ENCODE measurements at regions not wholly inside any gene's neighbourhood (a gene's known extent, or its start where the extent isn't known, plus 50 kb on each side); places are given as distances from the start of the nearest gene placed in this dataset.
"Not testable (repeated sequence)": the region's sequence is repeated elsewhere in the genome, so short reads cannot be mapped to it uniquely, and the experiment has no call there.

DNA sequence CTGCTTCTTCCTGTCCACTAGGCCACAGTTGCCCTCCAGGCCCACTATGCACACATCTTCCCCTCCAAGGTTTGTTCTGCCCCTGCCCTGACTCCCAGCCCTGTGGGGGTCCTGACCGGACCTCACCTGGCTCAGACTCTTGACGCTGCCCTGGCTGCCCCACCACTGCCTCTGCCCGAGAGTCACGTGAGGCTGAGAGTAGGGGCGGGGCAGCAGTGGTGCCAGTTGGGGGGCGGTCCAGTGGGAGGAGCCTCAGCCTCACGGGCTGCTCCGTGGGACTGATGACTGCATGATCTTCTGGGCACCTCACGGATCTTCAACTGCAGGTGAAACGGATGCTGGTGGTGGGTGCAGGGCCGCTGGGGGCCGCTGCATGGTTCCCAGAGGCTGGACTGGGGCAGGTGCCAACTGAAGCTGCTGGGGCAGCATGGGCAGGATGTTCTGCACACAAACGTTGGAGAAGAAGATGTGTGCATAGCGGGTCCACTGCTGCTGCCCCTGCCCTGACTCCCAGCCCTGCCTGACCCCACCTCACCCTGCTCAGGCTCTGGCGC is 77.6 kb downstream of the HHIPL2 start:
- H3K4me3 ChIP-seq (ENCODE audit: low read depth, low read length), result not testable (repeated sequence)

DNA sequence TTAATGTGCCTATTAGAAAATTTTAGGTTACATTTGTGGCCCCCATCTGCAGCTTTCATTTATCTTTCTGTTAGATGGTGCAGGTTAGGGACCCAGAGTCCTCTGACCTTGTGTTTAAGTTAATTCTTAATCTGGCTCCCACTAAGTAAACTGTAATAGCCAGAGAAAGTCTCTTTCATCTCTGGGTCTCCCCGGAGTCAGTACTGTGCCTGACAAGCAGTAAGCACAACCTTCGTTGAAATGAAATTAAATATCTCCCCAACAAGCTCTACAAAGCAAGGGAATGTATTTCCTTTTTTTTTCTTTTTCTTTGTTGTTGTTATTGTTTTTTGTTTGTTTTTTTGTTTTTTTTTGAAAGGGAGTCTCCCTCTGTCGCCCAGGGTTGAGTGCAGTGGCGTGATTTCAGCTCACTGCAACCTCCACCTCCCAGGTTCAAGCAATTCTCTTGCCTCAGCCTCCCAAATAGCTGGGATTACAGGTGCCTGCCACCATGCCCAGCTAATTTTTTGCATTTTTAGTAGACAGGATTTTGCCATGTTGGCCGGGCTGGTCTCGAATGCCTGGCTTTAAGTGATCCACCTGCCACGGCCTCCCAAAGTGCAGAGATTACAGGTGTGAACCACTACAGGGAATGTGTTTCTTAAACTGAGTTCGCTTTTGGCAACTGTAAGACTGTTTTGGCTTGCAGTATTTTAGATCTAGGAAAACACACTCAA is 81.6 kb downstream of the HHIPL2 start:
- H3K4me3 ChIP-seq (ENCODE audit: low read depth, low read length), result no peak overlapping the region

DNA sequence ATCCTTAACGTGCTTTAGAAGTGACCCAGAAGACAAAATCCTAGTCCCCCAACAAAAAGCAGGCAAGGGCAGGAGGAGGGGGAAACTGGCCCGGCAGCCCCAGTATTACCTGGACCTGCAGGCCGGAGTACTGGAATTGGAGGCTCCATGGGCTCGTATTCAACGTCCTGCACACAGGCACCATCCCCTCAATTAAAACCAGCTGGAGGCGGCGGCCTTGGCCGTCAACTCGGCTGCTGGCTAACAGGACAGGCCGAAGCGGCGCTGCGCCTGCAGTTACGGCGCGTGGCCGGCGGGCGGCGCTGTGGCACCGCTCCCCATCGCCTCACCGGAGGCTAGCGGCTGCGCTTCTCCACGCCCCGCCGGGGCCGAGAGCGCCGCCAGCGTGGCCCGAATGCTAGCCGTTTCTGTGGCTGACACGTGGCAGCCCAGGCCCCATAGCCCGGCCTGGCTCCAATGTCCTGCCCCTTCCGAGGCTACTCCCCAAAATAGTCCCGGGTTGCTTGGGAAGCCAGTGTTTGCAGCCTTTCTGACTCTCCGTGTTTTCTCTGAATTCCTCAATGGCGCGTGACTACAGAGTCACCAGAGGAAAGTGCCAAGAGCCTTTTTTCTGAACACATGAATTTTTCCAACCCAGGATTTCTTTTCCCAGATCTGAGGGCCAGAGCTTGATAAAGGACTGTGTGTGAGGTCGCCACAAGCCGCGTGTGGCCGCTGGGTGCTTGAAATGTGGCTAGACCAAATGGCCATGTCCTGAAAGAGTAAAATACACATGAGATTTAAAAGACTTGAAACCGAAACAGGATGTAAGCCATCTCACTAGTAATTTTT is 82.5 kb downstream of the HHIPL2 start:
- peak overlapping the region; percentile 55 for H3K4me3 ChIP-seq (ENCODE audit: low read depth, low read length)

DNA sequence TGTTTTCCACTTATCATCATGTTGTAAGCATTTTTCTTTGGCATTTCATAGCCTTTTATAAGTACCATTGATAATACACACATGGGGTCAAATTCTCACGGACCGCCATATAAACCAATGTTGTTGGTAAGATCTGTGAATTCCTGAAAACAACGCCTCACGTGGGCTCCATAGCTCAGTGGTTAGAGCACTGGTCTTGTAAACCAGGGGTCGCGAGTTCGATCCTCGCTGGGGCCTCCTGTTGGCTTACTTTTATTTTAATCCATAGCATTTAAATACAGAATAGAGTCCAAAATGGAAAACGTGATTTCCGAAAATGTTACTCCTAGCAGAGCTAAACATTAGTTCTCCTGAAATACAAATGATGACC is 83.1 kb downstream of the HHIPL2 start:
- H3K4me3 ChIP-seq (ENCODE audit: low read depth, low read length), result peak overlapping the region; percentile 55

DNA sequence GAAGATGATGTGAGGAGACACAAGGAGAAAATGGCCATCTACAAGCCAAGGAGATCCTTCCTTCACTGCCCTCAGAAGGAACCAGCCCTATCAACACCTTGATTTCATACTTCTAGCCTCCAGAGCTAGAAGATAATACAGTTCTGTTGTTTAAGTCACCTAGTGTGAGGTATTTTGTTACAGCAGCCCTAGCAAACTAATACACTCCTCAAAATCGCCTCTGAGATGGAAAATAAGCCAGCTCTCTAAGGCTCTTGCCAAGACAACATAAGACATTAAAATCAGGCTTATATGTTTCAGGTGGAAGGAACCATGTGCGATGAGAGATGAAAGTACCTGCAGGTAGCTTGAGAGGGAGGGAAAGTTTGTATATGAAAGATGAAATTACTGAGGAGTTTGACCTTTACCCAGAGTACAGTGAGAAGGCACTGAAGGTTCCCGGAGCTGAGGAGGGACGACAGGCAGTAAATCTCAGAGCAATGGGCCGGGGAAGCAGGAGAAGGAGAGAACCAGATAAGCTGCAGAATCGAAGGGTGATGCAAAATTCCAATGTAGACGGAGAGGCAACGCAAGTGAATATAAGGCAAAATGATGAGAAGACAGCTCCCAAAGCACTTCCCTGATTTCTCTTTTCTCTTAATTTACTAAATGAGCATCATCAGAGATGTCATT is 84.7 kb downstream of the HHIPL2 start:
- H3K4me3 ChIP-seq (ENCODE audit: low read depth, low read length), result no peak overlapping the region

DNA sequence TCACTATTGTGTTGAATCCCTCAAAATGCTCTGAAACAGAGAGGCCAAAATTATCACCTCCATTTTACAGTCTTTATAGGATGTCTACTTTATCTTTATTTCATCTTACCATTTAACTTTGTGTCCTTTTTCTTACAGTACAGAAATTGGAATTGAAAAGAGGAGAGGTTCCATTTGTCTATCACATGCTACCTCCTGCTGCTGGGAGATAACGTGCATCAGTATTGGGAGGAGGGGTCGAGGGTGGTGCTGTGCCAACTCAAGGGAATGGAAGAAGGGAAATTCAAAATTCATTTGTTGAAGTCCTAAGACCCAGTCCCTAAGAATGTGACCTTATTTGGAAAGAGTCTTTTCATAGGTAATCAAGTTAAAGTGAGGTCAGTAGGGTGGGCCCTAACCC is 85.3 kb downstream of the HHIPL2 start:
- H3K4me3 ChIP-seq (ENCODE audit: low read depth, low read length), result no peak overlapping the region

DNA sequence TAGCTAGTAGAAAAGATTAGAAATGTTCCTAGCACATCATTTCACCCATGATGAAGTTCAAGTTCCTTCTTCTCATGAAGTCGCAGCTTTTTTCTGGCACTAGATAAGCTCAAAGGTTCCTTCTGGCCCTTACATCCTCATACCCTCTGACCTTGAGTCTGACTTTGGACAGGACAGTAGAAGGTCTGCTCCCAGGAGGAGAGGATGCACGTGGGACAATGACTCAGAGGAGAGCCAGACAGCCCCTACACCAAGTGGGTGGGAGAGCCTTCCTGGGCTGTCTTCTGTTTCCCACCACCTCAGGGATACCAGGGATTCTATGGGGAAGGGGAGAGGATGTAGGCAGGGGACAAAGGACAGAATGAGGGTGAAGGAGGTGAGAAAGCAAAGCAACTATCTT is 86.0 kb downstream of the HHIPL2 start:
- H3K4me3 ChIP-seq (ENCODE audit: low read depth, low read length), result no peak overlapping the region

DNA sequence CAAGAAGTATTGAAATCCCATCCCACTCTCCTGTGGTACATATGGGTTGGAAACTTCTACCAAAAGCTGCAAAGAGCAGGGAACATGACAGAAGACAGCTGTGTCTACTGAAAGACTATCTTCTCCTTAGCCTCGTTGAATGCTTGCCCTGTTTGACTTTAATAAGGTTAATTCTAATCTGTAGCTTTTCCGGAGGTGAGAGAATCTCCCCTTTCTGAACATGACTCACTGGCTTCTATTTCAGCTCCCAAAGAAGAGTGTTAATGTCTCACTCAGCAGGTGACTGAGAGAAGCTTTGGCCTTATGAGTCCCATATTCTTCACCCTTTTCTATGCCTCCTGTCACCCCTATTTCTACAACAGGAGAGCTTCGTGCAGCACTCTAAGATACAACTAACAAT is 88.3 kb downstream of the HHIPL2 start:
- H3K4me3 ChIP-seq (ENCODE audit: low read depth, low read length), result no peak overlapping the region

DNA sequence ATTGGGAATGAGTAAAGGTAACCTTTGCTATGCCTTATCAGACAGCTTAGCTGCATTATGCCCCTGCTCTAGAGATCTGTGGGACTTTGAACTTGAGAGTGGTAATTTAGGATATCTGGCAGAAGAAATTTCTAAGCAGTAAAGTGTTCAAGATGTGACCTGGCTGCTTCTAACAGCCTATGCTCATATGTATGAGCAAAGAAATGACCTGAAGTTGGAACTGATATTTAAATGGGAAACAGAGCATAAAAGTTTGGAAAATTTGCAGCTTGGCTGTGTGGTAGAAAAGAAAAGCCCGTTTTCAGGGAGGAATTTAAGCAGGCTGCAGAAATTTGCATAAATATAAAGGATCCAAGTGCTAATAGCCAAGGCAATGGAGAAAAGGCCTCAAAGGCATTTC is 90.4 kb downstream of the HHIPL2 start:
- H3K4me3 ChIP-seq (ENCODE audit: low read depth, low read length), result no peak overlapping the region

DNA sequence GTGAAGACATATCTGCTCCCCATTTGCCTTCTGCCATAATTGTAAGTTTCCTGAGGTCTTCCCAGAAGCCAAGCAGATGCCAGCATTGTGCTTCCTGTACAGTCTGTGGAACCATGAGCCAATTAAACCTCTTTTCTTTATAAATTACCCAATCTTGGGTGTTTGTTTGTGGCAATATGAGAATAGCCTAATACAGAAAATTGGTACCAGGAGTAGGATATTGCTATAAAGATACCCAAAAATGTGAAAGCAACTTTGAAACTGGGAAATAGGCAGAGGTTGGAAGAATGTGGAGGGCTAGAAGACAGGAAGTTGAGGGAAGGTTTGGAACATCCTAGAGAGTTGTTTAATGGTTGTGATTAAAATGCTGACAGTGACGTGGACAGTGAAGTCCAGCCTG is 90.8 kb downstream of the HHIPL2 start:
- H3K4me3 ChIP-seq (ENCODE audit: low read depth, low read length), result no peak overlapping the region

DNA sequence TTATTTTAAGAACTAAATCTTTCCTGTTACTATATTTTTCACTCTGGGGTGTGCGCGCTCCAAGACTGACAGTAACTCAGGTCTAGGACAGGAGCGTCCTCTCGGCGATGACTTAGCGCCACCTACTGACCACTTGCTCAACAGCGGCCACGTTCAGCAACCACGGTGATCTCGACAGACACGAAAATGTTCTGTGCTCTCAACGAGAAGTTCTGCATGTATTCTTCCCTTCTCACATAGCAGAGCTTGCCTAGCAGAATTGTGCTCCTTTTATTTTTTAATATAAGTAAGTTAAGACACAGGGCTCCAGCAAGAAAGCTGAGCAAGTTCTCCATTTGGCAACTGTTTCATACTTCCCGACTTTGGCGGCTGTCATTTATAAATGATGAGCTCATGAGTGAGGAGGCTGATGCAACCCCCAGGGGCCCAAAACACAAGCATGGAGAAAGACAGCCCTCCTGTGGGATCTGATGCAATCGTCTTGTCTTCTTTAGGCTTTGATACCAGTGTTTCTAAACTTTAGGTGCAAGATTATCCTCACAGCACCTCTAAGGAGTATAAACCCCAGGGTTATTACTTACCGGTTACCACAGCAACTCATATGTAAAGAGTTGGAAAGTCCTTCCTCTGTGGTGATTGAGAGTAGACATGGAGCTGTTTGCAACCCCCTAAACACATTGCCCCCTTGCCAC is 92.6 kb downstream of the HHIPL2 start:
- no peak overlapping the region for H3K4me3 ChIP-seq (ENCODE audit: low read depth, low read length)

DNA sequence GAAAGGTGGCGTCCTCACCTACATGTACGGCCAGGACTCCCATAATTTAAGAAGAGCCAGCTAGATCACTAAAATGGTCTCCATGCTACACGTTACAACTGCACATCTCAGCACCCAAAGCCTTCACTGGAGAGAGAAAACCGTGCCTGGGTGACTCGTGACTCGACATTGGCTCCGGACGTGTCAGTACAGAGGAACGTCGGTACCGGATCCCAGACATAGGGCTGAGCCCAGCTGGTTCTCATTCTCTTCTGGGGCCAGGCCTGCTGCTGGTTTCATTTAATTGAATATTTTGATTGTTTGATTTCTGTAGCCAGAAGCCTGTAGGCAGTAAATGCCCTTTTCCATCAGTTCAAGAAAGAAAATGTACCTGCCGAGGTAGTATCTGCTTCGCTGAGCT is 93.1 kb downstream of the HHIPL2 start:
- H3K4me3 ChIP-seq (ENCODE audit: low read depth, low read length), result no peak overlapping the region

DNA sequence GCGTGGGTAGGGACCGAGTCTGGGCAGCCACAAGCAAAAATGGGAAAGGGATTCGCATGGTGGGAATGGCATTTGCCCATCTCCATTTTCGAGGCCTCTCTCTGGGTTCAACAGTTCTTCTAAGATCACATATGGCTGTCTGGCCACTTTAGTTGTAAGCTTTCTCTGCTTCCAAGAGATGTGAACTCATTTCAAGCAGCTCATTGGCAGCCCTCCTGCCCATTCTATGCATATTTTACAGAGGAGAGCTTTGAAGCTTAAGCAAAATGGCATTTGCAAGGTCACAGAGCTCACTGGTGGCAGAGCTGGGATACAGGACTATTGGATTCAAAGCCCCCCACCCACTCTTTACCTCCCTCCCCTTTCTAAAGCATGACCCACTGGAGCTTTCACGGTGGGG is 93.7 kb downstream of the HHIPL2 start:
- H3K4me3 ChIP-seq (ENCODE audit: low read depth, low read length), result no peak overlapping the region

DNA sequence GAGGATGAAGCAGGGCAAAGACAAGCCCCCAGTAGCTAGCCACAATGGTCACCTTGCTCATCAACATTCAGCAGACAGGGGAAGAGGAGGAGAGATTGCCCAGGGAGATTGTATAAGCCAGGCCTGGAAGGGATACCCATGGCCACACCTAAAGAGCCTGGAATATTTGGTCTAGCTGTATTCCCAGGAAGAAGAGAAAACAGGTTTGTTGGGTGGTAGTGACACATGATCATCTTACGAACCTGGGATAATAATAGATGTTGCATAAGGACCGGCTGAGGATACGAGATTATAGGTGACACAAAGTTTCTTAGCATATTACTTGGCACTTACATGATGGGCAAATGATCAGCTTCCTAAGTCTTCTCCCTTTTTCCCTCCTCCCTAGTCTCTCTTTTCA is 95.9 kb downstream of the HHIPL2 start:
- H3K4me3 ChIP-seq (ENCODE audit: low read depth, low read length), result no peak overlapping the region

DNA sequence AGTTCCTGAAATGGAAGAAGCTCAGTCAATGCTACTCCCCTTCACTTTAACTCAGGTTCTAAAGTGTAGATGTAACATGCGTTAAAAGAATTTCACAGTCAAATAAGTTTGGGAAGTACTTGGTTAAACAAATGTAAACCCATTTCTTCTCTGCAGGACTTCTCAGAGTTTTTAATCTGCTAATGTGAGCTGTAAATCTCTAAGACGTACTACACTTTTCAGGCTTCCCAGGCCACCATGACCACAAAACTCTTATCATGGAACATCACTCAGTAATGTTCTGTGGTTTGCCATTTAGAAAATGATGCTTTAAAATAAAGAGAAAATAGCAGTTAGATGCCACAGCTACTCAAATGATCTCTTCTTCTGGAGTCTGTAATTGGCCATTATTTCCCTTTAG is 104.3 kb downstream of the HHIPL2 start:
- H3K4me3 ChIP-seq (ENCODE audit: low read depth, low read length), result no peak overlapping the region

DNA sequence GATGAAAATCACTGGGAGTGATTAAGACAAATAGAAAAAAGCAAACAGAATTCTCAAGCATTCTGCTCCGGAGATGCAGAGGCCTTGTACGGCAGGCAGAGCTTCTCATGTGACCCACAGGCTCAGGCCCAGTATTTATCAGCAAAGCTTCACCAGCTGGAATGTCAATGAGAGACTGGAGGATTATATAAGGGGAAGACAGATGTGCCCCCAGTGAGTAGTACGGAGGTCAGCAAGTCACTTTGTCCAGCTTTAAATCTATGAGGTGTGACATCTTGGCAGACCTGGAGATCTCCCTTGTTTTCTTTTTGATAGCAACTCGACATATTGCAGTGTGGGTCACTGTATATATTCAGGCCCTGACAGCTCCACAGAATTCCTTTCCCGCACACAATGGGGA is 106.8 kb downstream of the HHIPL2 start:
- no peak overlapping the region for H3K4me3 ChIP-seq (ENCODE audit: low read depth, low read length)

DNA sequence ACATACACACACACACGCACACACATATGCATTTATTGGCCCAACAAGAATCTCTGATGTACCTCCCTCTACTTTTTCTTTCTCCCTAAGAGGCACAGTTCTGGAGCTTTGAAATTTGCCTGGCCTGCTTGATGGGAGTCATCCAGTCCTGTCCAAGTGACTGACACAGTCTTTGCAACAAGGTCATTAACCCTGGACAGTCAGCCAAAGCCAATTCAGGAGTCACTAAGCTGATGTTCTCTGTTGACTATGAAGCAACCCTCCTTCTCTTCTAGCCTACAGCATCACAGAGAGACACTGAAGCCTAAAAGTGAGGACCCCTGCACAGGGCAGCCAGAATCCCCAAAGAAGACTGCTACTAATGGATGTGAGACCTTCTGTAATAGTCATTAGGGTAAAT is 123.1 kb downstream of the HHIPL2 start:
- H3K4me3 ChIP-seq (ENCODE audit: low read depth, low read length), result no peak overlapping the region

DNA sequence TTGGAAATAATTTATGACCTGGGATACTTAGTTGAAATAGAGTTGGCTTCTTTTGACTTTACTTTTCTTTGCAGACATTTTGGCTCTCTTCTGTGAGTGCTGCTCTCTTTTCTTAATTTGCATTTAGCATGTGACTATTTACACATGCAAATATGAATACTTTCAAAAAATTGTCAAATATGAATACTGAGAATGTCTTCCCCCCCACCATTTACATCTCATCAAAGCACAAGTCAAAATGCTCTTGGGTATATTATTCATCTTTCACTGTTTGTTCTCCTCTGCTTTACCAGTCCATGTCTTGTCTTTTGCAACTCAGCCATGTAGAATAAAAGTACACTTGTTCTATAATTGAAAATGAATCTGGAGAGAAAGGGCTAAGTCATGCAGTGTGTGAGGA is 126.5 kb downstream of the HHIPL2 start:
- no peak overlapping the region for H3K4me3 ChIP-seq (ENCODE audit: low read depth, low read length)

DNA sequence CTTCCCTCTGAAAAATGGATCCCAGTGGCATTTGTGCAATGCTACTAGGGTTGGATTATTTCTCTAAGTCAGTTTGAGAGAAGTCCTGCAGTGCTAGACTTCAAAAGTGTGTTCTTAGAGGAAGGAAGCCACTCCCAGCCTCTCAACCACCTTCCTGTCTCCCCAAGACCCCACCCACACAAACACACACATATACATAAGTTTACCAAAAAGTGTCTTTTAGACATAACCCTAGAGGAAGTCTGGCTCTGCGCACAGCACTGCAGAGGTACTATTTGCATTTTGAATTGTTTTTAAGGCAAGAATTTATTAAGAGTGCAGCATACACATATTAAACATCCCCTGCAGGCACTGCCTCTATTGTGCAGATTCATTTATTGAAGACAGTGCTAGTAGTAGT is 127.3 kb downstream of the HHIPL2 start:
- H3K4me3 ChIP-seq (ENCODE audit: low read depth, low read length), result no peak overlapping the region

DNA sequence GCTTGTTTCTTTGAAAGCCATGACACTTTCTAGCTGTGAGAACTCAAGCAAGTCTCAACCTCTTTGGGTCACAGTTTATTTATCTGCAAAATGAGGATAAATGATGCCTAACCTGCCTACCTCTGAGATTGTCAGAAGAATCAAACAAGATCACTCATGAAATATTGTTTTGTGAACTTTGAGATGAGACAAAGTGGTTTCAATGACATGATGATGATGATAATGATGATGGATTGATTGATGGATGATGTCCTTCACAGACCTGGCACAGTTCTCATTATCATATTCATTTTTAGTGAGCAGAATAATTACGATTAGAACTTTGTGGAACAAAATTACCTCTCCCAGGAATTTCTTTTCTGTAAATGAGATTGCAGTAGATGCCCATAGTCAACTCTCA is 129.2 kb downstream of the HHIPL2 start:
- H3K4me3 ChIP-seq (ENCODE audit: low read depth, low read length), result no peak overlapping the region

DNA sequence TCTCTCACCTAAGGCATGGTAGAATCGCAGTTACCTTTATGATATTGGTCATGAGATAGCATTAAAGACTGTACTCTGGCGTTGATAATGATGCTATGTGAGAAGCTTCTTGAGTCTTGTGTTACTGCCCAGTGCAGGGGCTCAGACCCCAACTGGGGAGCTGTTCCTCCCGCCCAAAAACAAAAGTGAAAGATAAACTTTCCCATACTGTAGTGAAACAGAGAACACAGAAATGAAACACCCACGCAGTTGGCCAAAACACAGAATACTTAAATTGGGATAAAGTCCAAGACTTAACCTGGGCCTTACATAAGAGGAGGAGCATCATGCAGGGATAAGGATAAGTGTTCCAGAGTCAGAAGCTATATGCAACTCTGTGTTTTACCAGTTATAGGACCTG is 130.6 kb downstream of the HHIPL2 start:
- no peak overlapping the region for H3K4me3 ChIP-seq (ENCODE audit: low read depth, low read length)

Data from iPS-11a (cell line).